ENCODE measurements at regions not wholly inside any gene's neighbourhood (a gene's known extent, or its start where the extent isn't known, plus 50 kb on each side); places are given as distances from the start of the nearest gene placed in this dataset.

DNA sequence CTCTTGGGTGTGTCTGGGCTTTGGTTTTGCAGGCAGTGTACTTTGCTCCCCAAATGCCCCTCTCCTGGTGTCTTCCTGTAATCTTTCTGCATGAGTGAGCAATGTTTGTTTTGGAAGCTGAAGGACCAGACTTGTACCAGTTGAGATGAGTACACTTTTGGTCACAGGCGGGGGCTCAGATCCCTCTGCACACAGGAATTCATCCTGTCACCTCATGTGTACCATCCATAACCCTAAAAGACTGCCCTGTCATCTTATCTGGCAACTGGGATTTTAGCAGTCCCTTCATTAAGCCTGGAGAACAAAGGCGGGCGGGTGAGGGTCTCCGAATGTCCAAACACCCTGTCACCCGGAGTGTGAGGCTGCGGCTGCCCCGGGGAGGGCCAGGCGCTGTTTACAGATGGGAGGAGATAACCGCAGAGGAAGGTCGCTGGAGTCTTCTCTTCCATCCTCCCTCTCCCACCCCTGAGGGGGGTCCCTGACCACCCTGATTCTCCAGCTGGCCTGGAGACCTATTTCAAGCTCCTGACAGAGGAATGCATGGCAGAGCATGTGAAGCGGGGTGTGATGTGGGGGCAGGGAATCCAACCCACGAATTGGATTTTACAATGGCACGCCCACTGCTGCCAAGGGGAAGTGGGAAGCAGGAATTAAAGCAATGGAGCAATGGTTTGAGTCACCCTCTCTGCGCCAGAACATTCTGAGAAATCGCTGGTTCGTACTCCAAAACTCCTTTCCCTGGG is 158.2 kb upstream of the MYCN start:
- Histone ChIP-seq H3K4me3 (no peak overlapping the region), H3K36me3 (no peaks in the 10 kb centered on the region), H3K27ac (no peak overlapping the region), H3K27me3 (no peaks in the 10 kb centered on the region), H3K9me3 (no peaks in the 10 kb centered on the region), H3K4me1 (no peaks in the 10 kb centered on the region)
- DNase-seq, result no peak
- TF ChIP-seq, protein P1, sequence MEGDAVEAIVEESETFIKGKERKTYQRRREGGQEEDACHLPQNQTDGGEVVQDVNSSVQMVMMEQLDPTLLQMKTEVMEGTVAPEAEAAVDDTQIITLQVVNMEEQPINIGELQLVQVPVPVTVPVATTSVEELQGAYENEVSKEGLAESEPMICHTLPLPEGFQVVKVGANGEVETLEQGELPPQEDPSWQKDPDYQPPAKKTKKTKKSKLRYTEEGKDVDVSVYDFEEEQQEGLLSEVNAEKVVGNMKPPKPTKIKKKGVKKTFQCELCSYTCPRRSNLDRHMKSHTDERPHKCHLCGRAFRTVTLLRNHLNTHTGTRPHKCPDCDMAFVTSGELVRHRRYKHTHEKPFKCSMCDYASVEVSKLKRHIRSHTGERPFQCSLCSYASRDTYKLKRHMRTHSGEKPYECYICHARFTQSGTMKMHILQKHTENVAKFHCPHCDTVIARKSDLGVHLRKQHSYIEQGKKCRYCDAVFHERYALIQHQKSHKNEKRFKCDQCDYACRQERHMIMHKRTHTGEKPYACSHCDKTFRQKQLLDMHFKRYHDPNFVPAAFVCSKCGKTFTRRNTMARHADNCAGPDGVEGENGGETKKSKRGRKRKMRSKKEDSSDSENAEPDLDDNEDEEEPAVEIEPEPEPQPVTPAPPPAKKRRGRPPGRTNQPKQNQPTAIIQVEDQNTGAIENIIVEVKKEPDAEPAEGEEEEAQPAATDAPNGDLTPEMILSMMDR (IDR thresholded peaks at IDR 0.05), result no peak
- TF ChIP-seq POLR2A (IDR thresholded peaks at IDR 0.05), result no peak

DNA sequence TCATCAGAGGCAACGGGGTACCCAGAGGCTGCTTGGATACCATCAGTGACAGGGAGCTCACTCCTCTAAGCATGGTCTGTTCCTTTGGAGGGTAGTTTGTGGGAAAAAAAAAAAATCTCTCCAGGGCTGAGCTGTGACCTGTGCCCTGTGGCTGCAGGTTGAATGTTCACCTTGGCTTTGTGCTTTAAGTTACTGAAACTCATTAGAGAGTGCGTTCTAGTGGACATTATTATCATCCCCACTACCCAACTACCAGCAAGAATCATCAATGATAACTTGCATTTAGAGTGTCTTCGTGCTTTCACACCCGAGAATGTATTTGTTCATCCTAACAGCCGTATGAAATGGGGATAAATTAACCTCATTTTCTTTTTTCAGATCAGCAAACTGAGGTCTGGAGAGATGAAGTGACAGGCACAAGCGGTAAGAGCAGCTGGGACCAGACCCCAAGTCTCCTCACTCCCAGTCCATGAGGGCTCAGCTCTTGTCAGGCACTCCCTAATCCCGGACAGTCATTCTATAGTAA is 157.5 kb upstream of the MYCN start:
- TF ChIP-seq, protein P1 (IDR thresholded peaks at IDR 0.05), result no peak
- TF ChIP-seq POLR2A (IDR thresholded peaks at IDR 0.05), result no peak
- Histone ChIP-seq H3K9me3 (no peaks in the 10 kb centered on the region), H3K27ac (no peak overlapping the region), H3K36me3 (no peaks in the 10 kb centered on the region), H3K27me3 (no peaks in the 10 kb centered on the region), H3K4me3 (no peak overlapping the region), H3K4me1 (no peaks in the 10 kb centered on the region)
- DNase-seq, result no peak

DNA sequence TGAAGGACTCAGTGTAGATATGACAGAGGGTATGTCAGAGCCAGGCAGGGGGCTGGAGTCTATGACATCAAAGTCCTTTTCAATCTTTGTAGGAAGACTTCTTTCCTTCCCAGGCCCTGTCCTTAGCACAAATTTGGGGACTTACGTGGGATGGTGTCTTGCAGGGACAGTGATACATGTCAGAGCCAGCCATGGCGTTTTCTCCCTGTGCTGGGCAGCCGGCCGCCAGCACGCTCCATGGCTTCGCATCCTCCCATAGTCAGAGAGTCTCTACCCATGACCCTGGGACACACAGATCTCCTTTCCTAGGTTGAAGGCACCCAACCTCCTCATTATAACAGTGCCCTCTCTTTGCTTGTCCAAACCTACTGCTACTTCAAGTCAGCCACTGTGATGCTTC is 156.9 kb upstream of the MYCN start:
- H3K27ac ChIP-seq, result no peak overlapping the region
- H3K36me3 ChIP-seq, result no peaks in the 10 kb centered on the region
- no peaks in the 10 kb centered on the region for H3K27me3 ChIP-seq
- no peak for DNase-seq
- TF ChIP-seq, protein P1 (IDR thresholded peaks at IDR 0.05), result no peak
- TF ChIP-seq POLR2A (IDR thresholded peaks at IDR 0.05), result no peak
- no peaks in the 10 kb centered on the region for H3K4me1 ChIP-seq
- H3K9me3 ChIP-seq, result no peaks in the 10 kb centered on the region
- H3K4me3 ChIP-seq, result no peak overlapping the region

DNA sequence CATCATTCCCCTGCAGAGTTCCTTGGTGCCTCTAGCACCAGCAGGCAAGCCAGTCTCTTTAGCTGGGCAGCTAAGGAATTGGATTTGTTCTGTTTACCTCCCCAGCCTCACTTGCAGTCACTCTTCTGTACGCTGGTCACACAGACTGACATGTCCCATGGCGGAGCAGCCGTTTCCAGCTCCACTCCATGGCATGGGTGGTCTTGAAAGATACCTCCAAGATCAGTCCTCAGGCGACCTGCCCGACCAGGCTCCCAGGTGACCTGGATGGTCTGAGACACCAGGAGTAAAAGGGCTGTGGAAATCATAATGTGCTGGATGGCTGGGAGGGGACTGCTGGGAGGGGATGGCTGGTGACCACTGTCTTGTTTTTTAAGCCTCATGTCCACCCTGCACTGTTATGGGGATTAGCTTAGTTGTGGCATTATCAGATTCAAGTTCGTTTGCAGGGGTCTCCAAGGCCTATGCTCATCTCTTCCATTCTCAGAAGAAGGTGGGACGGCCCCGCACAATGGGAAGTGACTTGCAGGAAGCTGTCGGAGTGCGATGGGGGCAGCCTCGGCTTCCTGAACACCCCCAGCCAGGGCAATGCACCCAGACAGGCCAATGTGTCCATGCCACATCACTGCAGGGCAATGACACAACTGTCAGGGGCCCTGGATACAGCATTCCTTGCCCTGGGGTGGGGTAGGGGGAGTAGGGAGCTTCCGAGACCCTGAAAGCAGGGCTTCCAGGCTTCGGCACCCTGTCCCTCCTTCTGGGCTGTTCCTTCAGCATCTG is 156.1 kb upstream of the MYCN start:
- H3K27ac ChIP-seq, result no peak overlapping the region
- H3K4me3 ChIP-seq, result no peak overlapping the region
- H3K27me3 ChIP-seq, result no peaks in the 10 kb centered on the region
- no peaks in the 10 kb centered on the region for H3K4me1 ChIP-seq
- H3K9me3 ChIP-seq, result no peaks in the 10 kb centered on the region
- H3K36me3 ChIP-seq, result no peaks in the 10 kb centered on the region
- no peak for DNase-seq
- TF ChIP-seq, protein P1 (IDR thresholded peaks at IDR 0.05), result no peak
- TF ChIP-seq POLR2A (IDR thresholded peaks at IDR 0.05), result no peak

DNA sequence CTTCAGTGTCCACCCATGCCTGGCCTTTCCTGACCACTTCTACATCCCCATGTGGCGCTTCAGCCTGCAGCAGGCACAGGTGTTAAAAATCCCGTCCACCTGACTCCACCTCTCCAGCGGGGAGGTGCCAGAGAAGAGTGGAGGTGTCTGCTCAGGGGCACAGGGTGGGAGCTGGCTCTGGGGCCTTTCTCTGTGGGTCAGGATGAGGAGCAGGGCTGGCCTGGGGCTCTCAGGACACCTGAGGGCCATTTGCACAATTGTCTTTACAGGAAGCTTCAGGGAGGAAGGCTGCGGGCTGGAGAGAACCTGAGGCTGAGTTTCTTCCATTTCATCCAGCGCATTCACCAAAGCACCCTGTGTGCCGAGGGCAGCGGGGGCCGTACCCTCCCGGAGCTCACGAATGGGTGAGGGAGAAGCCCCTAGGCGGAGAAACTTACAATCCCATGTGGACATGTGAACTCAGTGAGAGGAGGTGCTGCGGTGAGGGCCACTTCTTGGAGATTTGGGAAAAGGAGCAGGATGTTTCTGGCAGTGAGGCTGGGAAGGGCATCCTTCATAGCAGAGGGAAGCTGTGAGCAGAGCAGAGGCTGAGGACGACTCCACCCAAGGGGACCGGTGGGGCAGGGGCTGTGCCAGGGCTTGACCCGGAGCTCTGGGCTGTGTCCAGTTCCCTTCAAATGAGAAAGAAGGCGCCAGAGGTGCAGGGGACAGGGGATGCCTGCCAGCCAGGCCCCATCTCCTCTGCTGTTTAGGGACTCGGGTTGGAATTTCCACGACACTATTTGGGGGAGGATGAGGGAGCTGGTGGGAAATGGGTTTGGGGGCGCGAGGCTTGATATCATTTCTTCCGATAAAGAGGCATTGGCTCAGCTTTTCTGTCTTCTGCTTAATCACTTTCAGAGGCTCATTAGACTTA is 155.2 kb upstream of the MYCN start:
- Histone ChIP-seq H3K9me3 (no peaks in the 10 kb centered on the region), H3K27ac (no peak overlapping the region), H3K4me1 (no peaks in the 10 kb centered on the region), H3K27me3 (no peaks in the 10 kb centered on the region), H3K36me3 (no peaks in the 10 kb centered on the region), H3K4me3 (no peak overlapping the region)
- TF ChIP-seq POLR2A (IDR thresholded peaks at IDR 0.05), result no peak
- TF ChIP-seq, protein P1 (IDR thresholded peaks at IDR 0.05), result no peak
- no peak for DNase-seq

All from Peyer's patch (tissue), 4 donors.